ENCODE measurements at regions not wholly inside any gene's neighbourhood (a gene's known extent, or its start where the extent isn't known, plus 50 kb on each side); places are given as distances from the start of the nearest gene placed in this dataset.

- H3K27ac ChIP-seq, result no peak overlapping the region
- DNase-seq (ENCODE audit: low read depth, low spot score), result no peak
Observed at GRCh38 chr6:90346729-90347128, 50.1 kb upstream of the BACH2 start.
